SK-N-MC (cell line): ENCODE measurements at regions not wholly inside any gene's neighbourhood (a gene's known extent, or its start where the extent isn't known, plus 50 kb on each side); places are given as distances from the start of the nearest gene placed in this dataset.

Experiments
- EZH2 ChIP-seq: fragments of 200-600 bp; sonication (generic); IDR thresholded peaks from one replicate; pipeline ENCODE4 v1.6.1; 2017; ENCODE audit warnings: antibody characterized with exemption
- POLR2AphosphoS5 ChIP-seq: IDR thresholded peaks from 2 replicates; pipeline ENCODE4 v1.6.1; 2012; ENCODE audit warnings: mild to moderate bottlenecking, low read depth, low read length, borderline replicate concordance

GRCh38 chr7:114082642-114083165 lies 163.9 kb upstream of the PPP1R3A start:
- TF ChIP-seq EZH2 (no peak), POLR2AphosphoS5 (no peak)
